ENCODE measurements at regions not wholly inside any gene's neighbourhood (a gene's known extent, or its start where the extent isn't known, plus 50 kb on each side); places are given as distances from the start of the nearest gene placed in this dataset.

DNA sequence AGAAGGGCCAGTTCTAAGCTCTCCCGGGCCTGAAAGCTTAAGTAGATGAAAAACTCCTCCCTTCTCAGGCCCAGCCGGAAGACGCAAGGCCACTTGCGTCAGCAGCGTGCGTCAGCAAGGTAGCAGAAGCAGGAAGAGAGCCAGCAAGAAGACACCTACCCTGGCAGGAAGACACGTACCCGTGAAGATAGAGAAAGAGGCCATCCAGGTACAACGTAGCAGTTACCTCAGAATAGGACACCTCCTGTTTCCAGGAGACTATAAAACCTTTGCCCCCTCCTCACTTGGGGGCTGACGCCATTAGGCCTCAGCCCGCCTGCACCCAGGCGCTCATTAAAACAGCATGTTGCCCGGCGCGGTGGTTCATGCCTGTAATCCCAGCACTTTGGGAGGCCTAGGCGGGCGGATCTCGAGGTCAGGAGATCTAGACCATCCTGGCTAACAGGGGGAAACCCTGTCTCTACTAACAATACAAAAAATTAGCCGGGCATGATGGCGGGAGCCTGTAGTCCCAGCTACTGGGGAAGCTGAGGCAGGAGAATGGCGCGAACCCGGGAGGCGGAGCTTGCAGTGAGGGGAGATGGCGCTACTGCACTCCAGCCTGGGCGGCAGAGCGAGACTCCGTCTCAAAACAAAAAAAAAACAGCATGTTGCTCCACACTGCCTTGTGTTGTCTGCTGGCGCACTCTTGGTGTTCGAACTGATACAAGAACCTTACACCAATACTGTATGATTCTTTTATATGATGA lies 242.7 kb upstream of the NWD2 start (continued):
- TF ChIP-seq, protein P1, sequence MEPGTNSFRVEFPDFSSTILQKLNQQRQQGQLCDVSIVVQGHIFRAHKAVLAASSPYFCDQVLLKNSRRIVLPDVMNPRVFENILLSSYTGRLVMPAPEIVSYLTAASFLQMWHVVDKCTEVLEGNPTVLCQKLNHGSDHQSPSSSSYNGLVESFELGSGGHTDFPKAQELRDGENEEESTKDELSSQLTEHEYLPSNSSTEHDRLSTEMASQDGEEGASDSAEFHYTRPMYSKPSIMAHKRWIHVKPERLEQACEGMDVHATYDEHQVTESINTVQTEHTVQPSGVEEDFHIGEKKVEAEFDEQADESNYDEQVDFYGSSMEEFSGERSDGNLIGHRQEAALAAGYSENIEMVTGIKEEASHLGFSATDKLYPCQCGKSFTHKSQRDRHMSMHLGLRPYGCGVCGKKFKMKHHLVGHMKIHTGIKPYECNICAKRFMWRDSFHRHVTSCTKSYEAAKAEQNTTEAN (CRISPR knock-in tag; IDR thresholded peaks at IDR 0.05), result no peak
- TF ChIP-seq, protein P2, sequence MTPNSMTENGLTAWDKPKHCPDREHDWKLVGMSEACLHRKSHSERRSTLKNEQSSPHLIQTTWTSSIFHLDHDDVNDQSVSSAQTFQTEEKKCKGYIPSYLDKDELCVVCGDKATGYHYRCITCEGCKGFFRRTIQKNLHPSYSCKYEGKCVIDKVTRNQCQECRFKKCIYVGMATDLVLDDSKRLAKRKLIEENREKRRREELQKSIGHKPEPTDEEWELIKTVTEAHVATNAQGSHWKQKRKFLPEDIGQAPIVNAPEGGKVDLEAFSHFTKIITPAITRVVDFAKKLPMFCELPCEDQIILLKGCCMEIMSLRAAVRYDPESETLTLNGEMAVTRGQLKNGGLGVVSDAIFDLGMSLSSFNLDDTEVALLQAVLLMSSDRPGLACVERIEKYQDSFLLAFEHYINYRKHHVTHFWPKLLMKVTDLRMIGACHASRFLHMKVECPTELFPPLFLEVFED (CRISPR knock-in tag; conservative IDR thresholded peaks at IDR 0.05), result no peak
- TF ChIP-seq GATA2 (CRISPR knock-in tag; IDR thresholded peaks at IDR 0.05) (no peak), ZNF707 (CRISPR knock-in tag; conservative IDR thresholded peaks at IDR 0.05) (no peak), HNRNPK (IDR thresholded peaks at IDR 0.05; ENCODE audit: low read depth, low read length, poor library complexity, severe bottlenecking) (no peak), ZBTB17 (CRISPR knock-in tag; IDR thresholded peaks at IDR 0.05) (no peak), CSDE1 (IDR thresholded peaks at IDR 0.05) (peak in 1 of 2 experiments; percentile 62; a peak in 1 of 4 replicates), CREM (IDR thresholded peaks at IDR 0.05; ENCODE audit: low read depth) (peak; percentile 99), MTA1 (IDR thresholded peaks at IDR 0.05; ENCODE audit: borderline replicate concordance) (peak; percentile 96), HDAC8 (tag; IDR thresholded peaks at IDR 0.05) (no peak)
- TF ChIP-seq, protein P3, sequence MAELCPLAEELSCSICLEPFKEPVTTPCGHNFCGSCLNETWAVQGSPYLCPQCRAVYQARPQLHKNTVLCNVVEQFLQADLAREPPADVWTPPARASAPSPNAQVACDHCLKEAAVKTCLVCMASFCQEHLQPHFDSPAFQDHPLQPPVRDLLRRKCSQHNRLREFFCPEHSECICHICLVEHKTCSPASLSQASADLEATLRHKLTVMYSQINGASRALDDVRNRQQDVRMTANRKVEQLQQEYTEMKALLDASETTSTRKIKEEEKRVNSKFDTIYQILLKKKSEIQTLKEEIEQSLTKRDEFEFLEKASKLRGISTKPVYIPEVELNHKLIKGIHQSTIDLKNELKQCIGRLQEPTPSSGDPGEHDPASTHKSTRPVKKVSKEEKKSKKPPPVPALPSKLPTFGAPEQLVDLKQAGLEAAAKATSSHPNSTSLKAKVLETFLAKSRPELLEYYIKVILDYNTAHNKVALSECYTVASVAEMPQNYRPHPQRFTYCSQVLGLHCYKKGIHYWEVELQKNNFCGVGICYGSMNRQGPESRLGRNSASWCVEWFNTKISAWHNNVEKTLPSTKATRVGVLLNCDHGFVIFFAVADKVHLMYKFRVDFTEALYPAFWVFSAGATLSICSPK (IDR thresholded peaks at IDR 0.05; ENCODE audit: borderline replicate concordance), result no peak
- TF ChIP-seq, protein P4, sequence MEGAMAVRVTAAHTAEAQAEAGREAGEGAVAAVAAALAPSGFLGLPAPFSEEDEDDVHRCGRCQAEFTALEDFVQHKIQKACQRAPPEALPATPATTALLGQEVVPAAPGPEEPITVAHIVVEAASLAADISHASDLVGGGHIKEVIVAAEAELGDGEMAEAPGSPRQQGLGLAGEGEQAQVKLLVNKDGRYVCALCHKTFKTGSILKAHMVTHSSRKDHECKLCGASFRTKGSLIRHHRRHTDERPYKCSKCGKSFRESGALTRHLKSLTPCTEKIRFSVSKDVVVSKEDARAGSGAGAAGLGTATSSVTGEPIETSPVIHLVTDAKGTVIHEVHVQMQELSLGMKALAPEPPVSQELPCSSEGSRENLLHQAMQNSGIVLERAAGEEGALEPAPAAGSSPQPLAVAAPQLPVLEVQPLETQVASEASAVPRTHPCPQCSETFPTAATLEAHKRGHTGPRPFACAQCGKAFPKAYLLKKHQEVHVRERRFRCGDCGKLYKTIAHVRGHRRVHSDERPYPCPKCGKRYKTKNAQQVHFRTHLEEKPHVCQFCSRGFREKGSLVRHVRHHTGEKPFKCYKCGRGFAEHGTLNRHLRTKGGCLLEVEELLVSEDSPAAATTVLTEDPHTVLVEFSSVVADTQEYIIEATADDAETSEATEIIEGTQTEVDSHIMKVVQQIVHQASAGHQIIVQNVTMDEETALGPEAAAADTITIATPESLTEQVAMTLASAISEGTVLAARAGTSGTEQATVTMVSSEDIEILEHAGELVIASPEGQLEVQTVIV (CRISPR knock-in tag; IDR thresholded peaks at IDR 0.05; ENCODE audit: borderline replicate concordance), result no peak
- TF ChIP-seq, protein P5, sequence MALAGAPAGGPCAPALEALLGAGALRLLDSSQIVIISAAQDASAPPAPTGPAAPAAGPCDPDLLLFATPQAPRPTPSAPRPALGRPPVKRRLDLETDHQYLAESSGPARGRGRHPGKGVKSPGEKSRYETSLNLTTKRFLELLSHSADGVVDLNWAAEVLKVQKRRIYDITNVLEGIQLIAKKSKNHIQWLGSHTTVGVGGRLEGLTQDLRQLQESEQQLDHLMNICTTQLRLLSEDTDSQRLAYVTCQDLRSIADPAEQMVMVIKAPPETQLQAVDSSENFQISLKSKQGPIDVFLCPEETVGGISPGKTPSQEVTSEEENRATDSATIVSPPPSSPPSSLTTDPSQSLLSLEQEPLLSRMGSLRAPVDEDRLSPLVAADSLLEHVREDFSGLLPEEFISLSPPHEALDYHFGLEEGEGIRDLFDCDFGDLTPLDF (CRISPR knock-in tag; IDR thresholded peaks at IDR 0.05), result no peak
- TF ChIP-seq, protein P6, sequence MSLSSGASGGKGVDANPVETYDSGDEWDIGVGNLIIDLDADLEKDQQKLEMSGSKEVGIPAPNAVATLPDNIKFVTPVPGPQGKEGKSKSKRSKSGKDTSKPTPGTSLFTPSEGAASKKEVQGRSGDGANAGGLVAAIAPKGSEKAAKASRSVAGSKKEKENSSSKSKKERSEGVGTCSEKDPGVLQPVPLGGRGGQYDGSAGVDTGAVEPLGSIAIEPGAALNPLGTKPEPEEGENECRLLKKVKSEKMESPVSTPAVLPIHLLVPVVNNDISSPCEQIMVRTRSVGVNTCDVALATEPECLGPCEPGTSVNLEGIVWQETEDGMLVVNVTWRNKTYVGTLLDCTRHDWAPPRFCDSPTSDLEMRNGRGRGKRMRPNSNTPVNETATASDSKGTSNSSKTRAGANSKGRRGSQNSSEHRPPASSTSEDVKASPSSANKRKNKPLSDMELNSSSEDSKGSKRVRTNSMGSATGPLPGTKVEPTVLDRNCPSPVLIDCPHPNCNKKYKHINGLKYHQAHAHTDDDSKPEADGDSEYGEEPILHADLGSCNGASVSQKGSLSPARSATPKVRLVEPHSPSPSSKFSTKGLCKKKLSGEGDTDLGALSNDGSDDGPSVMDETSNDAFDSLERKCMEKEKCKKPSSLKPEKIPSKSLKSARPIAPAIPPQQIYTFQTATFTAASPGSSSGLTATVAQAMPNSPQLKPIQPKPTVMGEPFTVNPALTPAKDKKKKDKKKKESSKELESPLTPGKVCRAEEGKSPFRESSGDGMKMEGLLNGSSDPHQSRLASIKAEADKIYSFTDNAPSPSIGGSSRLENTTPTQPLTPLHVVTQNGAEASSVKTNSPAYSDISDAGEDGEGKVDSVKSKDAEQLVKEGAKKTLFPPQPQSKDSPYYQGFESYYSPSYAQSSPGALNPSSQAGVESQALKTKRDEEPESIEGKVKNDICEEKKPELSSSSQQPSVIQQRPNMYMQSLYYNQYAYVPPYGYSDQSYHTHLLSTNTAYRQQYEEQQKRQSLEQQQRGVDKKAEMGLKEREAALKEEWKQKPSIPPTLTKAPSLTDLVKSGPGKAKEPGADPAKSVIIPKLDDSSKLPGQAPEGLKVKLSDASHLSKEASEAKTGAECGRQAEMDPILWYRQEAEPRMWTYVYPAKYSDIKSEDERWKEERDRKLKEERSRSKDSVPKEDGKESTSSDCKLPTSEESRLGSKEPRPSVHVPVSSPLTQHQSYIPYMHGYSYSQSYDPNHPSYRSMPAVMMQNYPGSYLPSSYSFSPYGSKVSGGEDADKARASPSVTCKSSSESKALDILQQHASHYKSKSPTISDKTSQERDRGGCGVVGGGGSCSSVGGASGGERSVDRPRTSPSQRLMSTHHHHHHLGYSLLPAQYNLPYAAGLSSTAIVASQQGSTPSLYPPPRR (CRISPR knock-in tag; IDR thresholded peaks at IDR 0.05; ENCODE audit: borderline replicate concordance), result no peak
